H9 (cell line): ENCODE measurements at regions not wholly inside any gene's neighbourhood (a gene's known extent, or its start where the extent isn't known, plus 50 kb on each side); places are given as distances from the start of the nearest gene placed in this dataset.

ENCODE experiments used
- DNase-seq: peaks from one replicate; pipeline ENCODE4 v3.0.0-alpha.2; 2017
- H2AFZ ChIP-seq: one replicate; pipeline ENCODE4 v1.6.1; 2013; ENCODE audit warnings: mild to moderate bottlenecking, low read length, control low read depth, moderate library complexity
- H2AK5ac ChIP-seq: 2 replicates; pipeline ENCODE4 v1.6.1; 2013; ENCODE audit warnings: low read length, control low read depth, mixed read lengths; ENCODE audit not compliant: insufficient read length
- H2BK120ac ChIP-seq: one replicate; pipeline ENCODE4 v1.6.1; 2013; ENCODE audit warnings: low read depth, mild to moderate bottlenecking, low read length, control low read depth, inconsistent platforms; ENCODE audit not compliant: poor library complexity, severe bottlenecking
- H2BK12ac ChIP-seq: 2 replicates; pipeline ENCODE4 v1.6.1; 2013; ENCODE audit warnings: low read length, control low read depth, mixed read lengths, low read depth; ENCODE audit not compliant: insufficient read length
- H2BK15ac ChIP-seq: 2 replicates; pipeline ENCODE4 v1.6.1; 2013; ENCODE audit warnings: low read depth, low read length, control low read depth
- H2BK20ac ChIP-seq: one replicate; pipeline ENCODE4 v1.6.1; 2013; ENCODE audit warnings: low read depth, mild to moderate bottlenecking, low read length, control low read depth, inconsistent platforms; ENCODE audit not compliant: poor library complexity, severe bottlenecking
- H2BK5ac ChIP-seq: 2 replicates; pipeline ENCODE4 v1.6.1; 2013; ENCODE audit warnings: low read length, control low read depth, mixed read lengths; ENCODE audit not compliant: insufficient read length
- H3K14ac ChIP-seq: 2 replicates; pipeline ENCODE4 v1.6.1; 2013; ENCODE audit warnings: low read length, control low read depth; ENCODE audit not compliant: insufficient read depth
- H3K18ac ChIP-seq: 2 replicates; pipeline ENCODE4 v1.6.1; 2013; ENCODE audit warnings: low read depth, mild to moderate bottlenecking, mixed read lengths, low read length, control low read depth; ENCODE audit not compliant: insufficient read length
- H3K23ac ChIP-seq: 2 replicates; pipeline ENCODE4 v1.6.1; 2013; ENCODE audit warnings: low read length, control low read depth, mixed read lengths, low read depth; ENCODE audit not compliant: insufficient read length
- H3K23me2 ChIP-seq: 2 replicates; pipeline ENCODE4 v1.6.1; 2013; ENCODE audit warnings: low read depth, mild to moderate bottlenecking, mixed read lengths, low read length, control low read depth; ENCODE audit not compliant: insufficient read length, poor library complexity, severe bottlenecking
- H3K27ac ChIP-seq: 2 replicates; pipeline ENCODE4 v1.5.1; 2013; ENCODE audit warnings: low read length, control low read depth, mixed read lengths, low read depth; ENCODE audit not compliant: insufficient read length
- H3K27me3 ChIP-seq: 2 replicates; pipeline ENCODE4 v1.6.1; 2013; ENCODE audit warnings: low read length, control low read depth, inconsistent platforms; ENCODE audit not compliant: insufficient read depth
- H3K4ac ChIP-seq: 2 replicates; pipeline ENCODE4 v1.6.1; 2013; ENCODE audit warnings: low read depth, mild to moderate bottlenecking, control low read depth, inconsistent platforms, low read length, moderate library complexity
- H3K4me1 ChIP-seq: 2 replicates; pipeline ENCODE4 v1.6.1; 2013; ENCODE audit warnings: low read length, control low read depth, inconsistent platforms; ENCODE audit not compliant: insufficient read depth
- H3K4me2 ChIP-seq: 2 replicates; pipeline ENCODE4 v1.6.1; 2013; ENCODE audit warnings: low read length, control low read depth, mixed read lengths; ENCODE audit not compliant: insufficient read length, insufficient read depth
- H3K56ac ChIP-seq: 2 replicates; pipeline ENCODE4 v1.6.1; 2013; ENCODE audit warnings: low read depth, mild to moderate bottlenecking, mixed read lengths, low read length, control low read depth; ENCODE audit not compliant: insufficient read length
- H3K79me1 ChIP-seq: 2 replicates; pipeline ENCODE4 v1.6.1; 2013; ENCODE audit warnings: low read depth, mild to moderate bottlenecking, moderate library complexity, low read length, control low read depth, inconsistent platforms; ENCODE audit not compliant: insufficient read depth, poor library complexity, severe bottlenecking
- H3K79me2 ChIP-seq: 2 replicates; pipeline ENCODE4 v1.6.1; 2013; ENCODE audit warnings: low read length, control low read depth, inconsistent platforms; ENCODE audit not compliant: insufficient read depth
- H3K9ac ChIP-seq: 2 replicates; pipeline ENCODE4 v1.6.1; 2013; ENCODE audit warnings: low read length, control low read depth, mixed read lengths; ENCODE audit not compliant: insufficient read length; ENCODE audit errors: extremely low read depth
- H3K9me3 ChIP-seq: one replicate; pipeline ENCODE4 v1.6.1; 2013; ENCODE audit warnings: low read depth, low read length, inconsistent platforms; ENCODE audit not compliant: control insufficient read depth
- H3T11ph ChIP-seq: one replicate; pipeline ENCODE4 v1.6.1; 2013; ENCODE audit warnings: mild to moderate bottlenecking, low read length, control low read depth, inconsistent platforms
- H4K20me1 ChIP-seq: one replicate; pipeline ENCODE4 v1.6.1; 2013; ENCODE audit not compliant: control insufficient read depth, insufficient read length, insufficient read depth
- H4K5ac ChIP-seq: 2 replicates; pipeline ENCODE4 v1.6.1; 2013; ENCODE audit warnings: low read depth, mild to moderate bottlenecking, mixed read lengths, low read length, control low read depth; ENCODE audit not compliant: insufficient read length
- H4K8ac ChIP-seq: replicated peaks from 2 replicates; pipeline ENCODE4 v1.6.1; 2013; ENCODE audit warnings: low read length, control low read depth, mixed read lengths, low read depth; ENCODE audit not compliant: insufficient read length
- H4K91ac ChIP-seq: 2 replicates; pipeline ENCODE4 v1.6.1; 2013; ENCODE audit warnings: low read depth, mild to moderate bottlenecking, moderate library complexity, mixed read lengths, low read length, control low read depth; ENCODE audit not compliant: insufficient read length
- H3K27ac Mint-ChIP-seq, 3 experiments: 2 replicates in 2 of 3; 3 replicates in 1 of 3; pipeline ENCODE4 v1.8.0; 2020 to 2021; ENCODE audit warnings: mixed read lengths in 3 of 3, mild to moderate bottlenecking in 1 of 3, moderate library complexity in 1 of 3
- H3K27me3 Mint-ChIP-seq: 2 replicates; pipeline ENCODE4 v1.8.0; 2021; ENCODE audit warnings: low read depth, mild to moderate bottlenecking, moderate library complexity, mixed read lengths
- H3K36me3 Mint-ChIP-seq, 3 experiments: 2 replicates in 2 of 3; 3 replicates in 1 of 3; pipeline ENCODE4 v1.8.0; 2020 to 2021; ENCODE audit warnings: low read depth in 3 of 3, mixed read lengths in 3 of 3; ENCODE audit not compliant: insufficient read depth in 1 of 3
- H3K4me1 Mint-ChIP-seq, 2 experiments: 2 replicates each; pipeline ENCODE4 v1.8.0; 2020; ENCODE audit warnings: mixed read lengths in 2 of 2
- H3K4me3 Mint-ChIP-seq, 2 experiments: 2 replicates in 1 of 2; 3 replicates in 1 of 2; pipeline ENCODE4 v1.8.0; 2020 to 2021; ENCODE audit warnings: mild to moderate bottlenecking in 2 of 2, mixed read lengths in 2 of 2, moderate library complexity in 1 of 2
- H3K9me3 Mint-ChIP-seq, 2 experiments: 2 replicates in 1 of 2; 3 replicates in 1 of 2; pipeline ENCODE4 v1.8.0; 2020; ENCODE audit warnings: mild to moderate bottlenecking in 2 of 2, mixed read lengths in 2 of 2, moderate library complexity in 1 of 2
- CTCF ChIP-seq: fragments of 200-600 bp; sonication (generic); conservative IDR thresholded peaks from 3 replicates; pipeline ENCODE4 v1.8.0; 2021; ENCODE audit warnings: antibody characterized with exemption, mild to moderate bottlenecking
- WGBS: extraction: QIAGEN DNeasy Blood & Tissue Kit; methylation state at CpG from one replicate; pipeline ENCODE4 v1.1.7; 2013; ENCODE audit warnings: missing lambda C conversion rate, low lambda C conversion rate, mixed read lengths; ENCODE audit not compliant: insufficient read length; ENCODE audit errors: extremely low coverage; 5-methylcytosine and 5-hydroxymethylcytosine counted together

DNA sequence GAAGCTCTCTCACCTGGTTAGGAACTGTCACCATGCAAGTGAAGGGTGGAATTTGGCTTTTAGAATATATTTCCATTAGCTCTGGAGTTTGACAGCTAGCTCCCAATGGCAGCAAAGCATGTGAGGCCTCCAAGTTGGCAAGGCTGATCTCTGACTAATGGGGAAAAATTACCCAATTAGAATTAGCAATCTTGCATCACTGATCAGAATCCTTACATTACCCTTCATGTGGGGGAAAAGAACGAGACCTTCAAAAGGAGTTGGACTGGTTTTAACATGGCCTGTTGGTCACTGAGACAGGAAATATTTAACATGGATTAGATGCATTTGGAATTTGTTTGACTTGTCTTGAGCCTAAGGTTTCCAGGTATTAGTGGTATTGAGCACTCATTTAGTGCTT, 192.3 kb upstream of the GDNF start:
- Histone ChIP-seq H2BK120ac (no peak overlapping the region), H4K5ac (no peak overlapping the region), H4K20me1 (no peaks in the 10 kb centered on the region), H4K8ac (no peak overlapping the region), H2BK12ac (no peak overlapping the region), H3K27me3 (no peaks in the 10 kb centered on the region), H3K27ac (no peak overlapping the region), H3K14ac (no peak overlapping the region), H3K79me1 (no peaks in the 10 kb centered on the region), H4K91ac (no peak overlapping the region), H3K18ac (no peak overlapping the region), H3K23ac (no peak overlapping the region), H3K9ac (no peak overlapping the region), H3K9me3 (no peaks in the 10 kb centered on the region), H3K4me2 (no peak overlapping the region), H2AFZ (no peak overlapping the region), H2BK15ac (no peak overlapping the region), H2AK5ac (no peak overlapping the region), H3K56ac (no peak overlapping the region), H3K79me2 (no peaks in the 10 kb centered on the region), H3K4me1 (no peaks in the 10 kb centered on the region), H3K4ac (no peak overlapping the region), H2BK5ac (no peak overlapping the region), H3K23me2 (no peaks in the 10 kb centered on the region), H2BK20ac (no peak overlapping the region), H3T11ph (no peak overlapping the region)
- no peak overlapping the region for H3K27ac Mint-ChIP-seq
- peaks cover 0 to 9% of the 10 kb centered on the region in 2 experiments; a peak in 4 of 5 replicates for H3K9me3 Mint-ChIP-seq
- WGBS, result no CpG with 5 or more reads among the region's 1 CpG
- TF ChIP-seq CTCF, result no peak
- no peak overlapping the region for H3K4me3 Mint-ChIP-seq
- H3K36me3 Mint-ChIP-seq, result peaks cover 0 to 6% (median 0%) of the 10 kb centered on the region in 3 experiments; a peak in 2 of 7 replicates
- DNase-seq, result no peak
- no peaks in the 10 kb centered on the region for H3K27me3 Mint-ChIP-seq
- peaks cover 3 to 6% of the 10 kb centered on the region in 2 experiments; a peak in 3 of 4 replicates for H3K4me1 Mint-ChIP-seq
